Mesenchymal stem cell (in vitro differentiated cells and primary cell): ENCODE measurements at regions not wholly inside any gene's neighbourhood (a gene's known extent, or its start where the extent isn't known, plus 50 kb on each side); places are given as distances from the start of the nearest gene placed in this dataset.

Experiments
- DNase-seq: peaks from one replicate; pipeline ENCODE4 v3.0.0-alpha.2; 2013
- H2AFZ ChIP-seq: one replicate; pipeline ENCODE4 v1.6.1; 2013; ENCODE audit warnings: low read depth, mild to moderate bottlenecking, control low read depth, inconsistent platforms, low read length, moderate library complexity
- H2AK5ac ChIP-seq: 2 replicates; pipeline ENCODE4 v1.6.1; 2013; ENCODE audit warnings: low read length, moderate library complexity, mild to moderate bottlenecking, inconsistent platforms; ENCODE audit not compliant: severe bottlenecking
- H2BK120ac ChIP-seq: one replicate; pipeline ENCODE4 v1.6.1; 2013; ENCODE audit warnings: low read depth, mild to moderate bottlenecking, inconsistent platforms, low read length, moderate library complexity
- H2BK12ac ChIP-seq, 2 experiments: one replicate each; pipeline ENCODE4 v1.6.1; 2013; ENCODE audit warnings: inconsistent platforms in 2 of 2, low read length in 2 of 2, mild to moderate bottlenecking in 2 of 2, moderate library complexity in 2 of 2, control low read depth in 1 of 2
- H2BK15ac ChIP-seq: one replicate; pipeline ENCODE4 v1.6.1; 2013; ENCODE audit warnings: mild to moderate bottlenecking, low read depth, inconsistent platforms; ENCODE audit not compliant: poor library complexity, severe bottlenecking
- H2BK5ac ChIP-seq: 2 replicates; pipeline ENCODE4 v1.6.1; 2013; ENCODE audit warnings: low read depth, mild to moderate bottlenecking, low read length, control low read depth, inconsistent platforms; ENCODE audit not compliant: poor library complexity, severe bottlenecking
- H3K14ac ChIP-seq, 2 experiments: one replicate each; pipeline ENCODE4 v1.6.1; 2013; ENCODE audit warnings: inconsistent platforms in 2 of 2, low read length in 2 of 2, control low read depth in 1 of 2, mild to moderate bottlenecking in 1 of 2, moderate library complexity in 1 of 2
- H3K18ac ChIP-seq, 2 experiments: one replicate each; pipeline ENCODE4 v1.6.1; 2013; ENCODE audit warnings: inconsistent platforms in 2 of 2, low read length in 2 of 2, control low read depth in 1 of 2, low read depth in 1 of 2, mild to moderate bottlenecking in 1 of 2
- H3K23ac ChIP-seq, 2 experiments: one replicate each; pipeline ENCODE4 v1.6.1; 2013; ENCODE audit warnings: inconsistent platforms in 2 of 2, low read length in 2 of 2, mild to moderate bottlenecking in 2 of 2, moderate library complexity in 2 of 2, control low read depth in 1 of 2
- H3K27ac ChIP-seq: 2 replicates; pipeline ENCODE4 v1.5.1; 2013; ENCODE audit warnings: mild to moderate bottlenecking, moderate library complexity, low read length, control low read depth, inconsistent platforms; ENCODE audit not compliant: poor library complexity, severe bottlenecking
- H3K27me3 ChIP-seq, 2 experiments: 2 replicates each; pipeline versions ENCODE4 v1.6.1 to v1.7.0; 2013; ENCODE audit warnings: low read length in 2 of 2, mild to moderate bottlenecking in 2 of 2, moderate library complexity in 2 of 2, control low read depth in 1 of 2, inconsistent platforms in 1 of 2; ENCODE audit not compliant: control insufficient read depth in 1 of 2, insufficient read depth in 1 of 2
- H3K36me3 ChIP-seq, 2 experiments: 2 replicates each; pipeline versions ENCODE4 v1.6.1 to v1.7.0; 2013; ENCODE audit warnings: low read length in 2 of 2, control low read depth in 1 of 2, inconsistent platforms in 1 of 2, low read depth in 1 of 2, mild to moderate bottlenecking in 1 of 2; ENCODE audit not compliant: insufficient read depth in 2 of 2, control insufficient read depth in 1 of 2
- H3K4ac ChIP-seq, 2 experiments: one replicate each; pipeline ENCODE4 v1.6.1; 2013; ENCODE audit warnings: inconsistent platforms in 2 of 2, low read length in 2 of 2, mild to moderate bottlenecking in 2 of 2, moderate library complexity in 2 of 2, control low read depth in 1 of 2, low read depth in 1 of 2
- H3K4me1 ChIP-seq: 2 replicates; pipeline ENCODE4 v1.6.1; 2013; ENCODE audit warnings: low read depth, low read length, control low read depth; ENCODE audit not compliant: control insufficient read depth, insufficient read depth
- H3K4me2 ChIP-seq: 2 replicates; pipeline ENCODE4 v1.6.1; 2013; ENCODE audit warnings: low read length, mild to moderate bottlenecking, inconsistent platforms; ENCODE audit not compliant: poor library complexity, severe bottlenecking
- H3K4me3 ChIP-seq, 2 experiments: 2 replicates each; pipeline versions ENCODE4 v1.5.1 to v1.7.0; 2013; ENCODE audit warnings: low read length in 2 of 2, mild to moderate bottlenecking in 2 of 2, control low read depth in 1 of 2, low read depth in 1 of 2; ENCODE audit not compliant: insufficient read depth in 1 of 2
- H3K79me1 ChIP-seq: replicated peaks from 2 replicates; pipeline ENCODE4 v1.6.1; 2013; ENCODE audit warnings: mild to moderate bottlenecking, control low read depth, low read length, inconsistent platforms; ENCODE audit not compliant: poor library complexity, severe bottlenecking
- H3K9ac ChIP-seq: 2 replicates; pipeline ENCODE4 v1.7.0; 2013; ENCODE audit warnings: mild to moderate bottlenecking, low read length, moderate library complexity
- H3K9me3 ChIP-seq: 2 replicates; pipeline ENCODE4 v1.7.0; 2013; ENCODE audit warnings: mild to moderate bottlenecking, low read length; ENCODE audit not compliant: control insufficient read depth
- H4K8ac ChIP-seq: one replicate; pipeline ENCODE4 v1.6.1; 2013; ENCODE audit warnings: inconsistent platforms, mild to moderate bottlenecking, low read length, moderate library complexity
- H4K91ac ChIP-seq: one replicate; pipeline ENCODE4 v1.6.1; 2013; ENCODE audit warnings: mild to moderate bottlenecking, low read length, inconsistent platforms
- WGBS: methylation state at CpG from one replicate; pipeline ENCODE4 v1.1.7; 2013; ENCODE audit warnings: mixed read lengths; 5-methylcytosine and 5-hydroxymethylcytosine counted together

DNA sequence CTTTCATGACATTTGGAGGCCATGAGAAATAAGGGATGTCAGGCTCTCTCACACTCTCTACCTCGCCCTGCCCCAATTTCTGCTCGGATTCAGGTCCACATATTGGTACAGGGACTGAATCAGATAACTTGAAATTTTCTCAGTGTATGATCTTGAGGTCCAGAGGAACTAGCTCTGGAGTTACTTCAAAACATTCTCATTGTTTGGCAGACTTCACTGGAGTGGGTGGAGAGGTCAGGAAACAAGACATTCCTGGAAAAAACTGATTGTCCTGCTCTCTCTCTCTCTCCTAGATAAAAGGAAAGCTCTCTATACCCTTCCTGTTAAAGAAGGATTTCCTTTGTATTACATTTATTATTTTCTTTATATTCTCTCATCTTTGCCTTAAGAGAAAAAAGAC lies 428.1 kb upstream of the DACH1 start:
- H3K9me3 ChIP-seq: no peaks in the 10 kb centered on the region
- H2AK5ac ChIP-seq: no peak overlapping the region
- no peaks in the 10 kb centered on the region for H3K4me1 ChIP-seq
- no peak overlapping the region for H3K4ac ChIP-seq
- H2BK15ac ChIP-seq: no peak overlapping the region
- no peaks in the 10 kb centered on the region for H3K27me3 ChIP-seq
- H4K8ac ChIP-seq: no peak overlapping the region
- no peak overlapping the region for H3K27ac ChIP-seq
- H3K9ac ChIP-seq: no peak overlapping the region
- H3K14ac ChIP-seq: no peak overlapping the region
- 100% methylated on average over 2 of the region's 2 CpGs for WGBS
- no peak for DNase-seq
- H3K18ac ChIP-seq: no peak overlapping the region
- no peak overlapping the region for H3K4me3 ChIP-seq
- H2BK120ac ChIP-seq: no peak overlapping the region
- H2AFZ ChIP-seq: no peak overlapping the region
- H3K23ac ChIP-seq: no peak overlapping the region
- no peak overlapping the region for H3K4me2 ChIP-seq
- H3K79me1 ChIP-seq: no peaks in the 10 kb centered on the region
- no peak overlapping the region for H4K91ac ChIP-seq
- no peak overlapping the region for H2BK12ac ChIP-seq
- H2BK5ac ChIP-seq: no peak overlapping the region
- no peaks in the 10 kb centered on the region for H3K36me3 ChIP-seq

DNA sequence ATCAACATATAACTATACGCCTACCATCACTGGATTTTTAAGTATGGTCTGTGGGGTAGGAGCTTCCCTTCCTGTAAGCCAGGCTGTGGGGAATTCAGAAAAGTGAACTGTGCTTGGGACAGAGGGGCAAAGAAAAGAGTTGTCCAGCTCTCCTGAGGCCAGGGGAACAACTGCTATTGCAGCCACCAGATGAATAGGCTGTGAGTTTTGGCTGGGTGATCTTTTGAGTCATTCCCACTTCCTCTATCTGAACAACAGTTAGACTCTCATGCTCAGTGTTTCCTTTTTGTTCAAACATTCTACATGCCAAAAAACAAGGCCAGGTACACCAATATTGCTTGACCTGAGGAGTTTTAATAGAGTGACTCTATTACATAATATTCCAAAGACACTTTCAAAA lies 426.2 kb upstream of the DACH1 start:
- Histone ChIP-seq H3K14ac (no peak overlapping the region), H4K8ac (no peak overlapping the region), H2AK5ac (peak overlapping the region; percentile 10), H3K4me1 (no peaks in the 10 kb centered on the region), H2BK5ac (no peak overlapping the region), H3K36me3 (no peaks in the 10 kb centered on the region), H3K23ac (no peak overlapping the region), H3K18ac (no peak overlapping the region), H2BK15ac (no peak overlapping the region), H3K9me3 (peaks cover 8% of the 10 kb centered on the region), H2BK12ac (no peak overlapping the region), H3K4me2 (no peak overlapping the region), H3K9ac (no peak overlapping the region), H3K27ac (no peak overlapping the region), H3K27me3 (no peaks in the 10 kb centered on the region), H3K4ac (no peak overlapping the region), H2BK120ac (no peak overlapping the region), H2AFZ (no peak overlapping the region), H3K4me3 (no peak overlapping the region), H4K91ac (no peak overlapping the region), H3K79me1 (no peaks in the 10 kb centered on the region)
- DNase-seq: no peak
- whole genome bisulfite sequencing: no CpG with 5 or more reads among the region's 1 CpG

- Histone ChIP-seq H3K23ac (no peak overlapping the region), H2AFZ (no peak overlapping the region), H4K91ac (no peak overlapping the region), H3K18ac (no peak overlapping the region), H2BK5ac (no peak overlapping the region), H2BK120ac (no peak overlapping the region), H3K4me3 (no peak overlapping the region), H3K9me3 (peaks cover 8% of the 10 kb centered on the region), H3K14ac (no peak overlapping the region), H3K79me1 (no peaks in the 10 kb centered on the region), H3K9ac (no peak overlapping the region), H3K4ac (no peak overlapping the region), H3K4me1 (no peaks in the 10 kb centered on the region), H4K8ac (no peak overlapping the region), H2AK5ac (no peak overlapping the region), H3K36me3 (no peaks in the 10 kb centered on the region), H3K27me3 (no peaks in the 10 kb centered on the region), H3K27ac (peak overlapping the region; percentile 87), H3K4me2 (no peak overlapping the region), H2BK15ac (no peak overlapping the region), H2BK12ac (no peak overlapping the region)
- DNase-seq: peak; percentile 38
These were observed 424.1 kb upstream of the DACH1 start for GRCh38 chr13:72290962-72291681.

GRCh38 chr13:72286421-72286820 lies 419.4 kb upstream of the DACH1 start:
- Histone ChIP-seq H2BK15ac (no peak overlapping the region), H3K4me2 (no peak overlapping the region), H3K4me1 (no peaks in the 10 kb centered on the region), H4K8ac (no peak overlapping the region), H2BK5ac (no peak overlapping the region), H3K79me1 (no peaks in the 10 kb centered on the region), H3K18ac (no peak overlapping the region), H3K9me3 (peaks cover 8% of the 10 kb centered on the region), H3K36me3 (no peaks in the 10 kb centered on the region), H3K4ac (no peak overlapping the region), H3K4me3 (no peak overlapping the region), H3K14ac (no peak overlapping the region), H2BK12ac (no peak overlapping the region), H3K27ac (no peak overlapping the region), H2AFZ (no peak overlapping the region), H3K23ac (no peak overlapping the region), H3K9ac (no peak overlapping the region), H3K27me3 (no peaks in the 10 kb centered on the region), H2BK120ac (no peak overlapping the region), H4K91ac (no peak overlapping the region), H2AK5ac (no peak overlapping the region)
- DNase-seq: no peak
